ENCODE measurements at regions not wholly inside any gene's neighbourhood (a gene's known extent, or its start where the extent isn't known, plus 50 kb on each side); places are given as distances from the start of the nearest gene placed in this dataset.

DNA sequence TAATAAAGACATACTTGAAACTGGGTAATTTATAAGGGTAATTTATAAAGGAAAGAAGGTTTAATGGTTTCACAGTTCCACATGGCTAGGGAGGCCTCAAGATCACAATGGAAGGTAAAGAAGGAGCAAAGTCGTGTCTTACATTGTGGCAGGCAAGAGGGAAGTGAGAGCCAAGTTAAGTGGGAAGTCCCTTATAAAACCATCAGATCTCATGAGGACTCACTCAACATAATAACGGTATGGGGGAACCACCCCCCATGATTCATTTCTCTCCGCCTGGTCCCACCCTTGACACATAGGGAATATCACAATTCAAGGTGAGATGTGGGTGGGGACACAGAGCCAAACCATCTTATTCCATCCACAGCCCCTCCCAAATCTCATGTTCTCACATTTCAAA, 76.8 kb upstream of the ZNF678 start:
- H4K20me1 ChIP-seq (replicated peaks; ENCODE audit: control insufficient read depth, extremely low read depth, insufficient read depth, low read length) = no peaks in the 10 kb centered on the region
- POLR2A ChIA-PET = no interaction called here
- no peak overlapping the region for H3K9ac ChIP-seq (replicated peaks; ENCODE audit: extremely low read depth, insufficient read depth, low read length)
- dilution Hi-C loops (cut with MboI; ENCODE audit: extremely low pct_ligation_motif_present, low sequenced_read_pairs) (no loop called here), intact Hi-C loops (cut with micrococcal nuclease) (loop anchor here (10.0 kb wide), 1 partner anchor 148 kb away; no protein-coding TSS in a partner anchor)
- H2AFZ ChIP-seq (ENCODE audit: low read depth, low read length) = no peak overlapping the region
- DNase-seq (ENCODE audit: low read depth, low spot score) = no peak
- H3K27ac ChIP-seq (ENCODE audit: insufficient read depth, low read depth, low read length) = no peak overlapping the region
- peaks cover 0 to 25% of the 10 kb centered on the region in 2 experiments for H3K27me3 ChIP-seq (ENCODE audit: control insufficient read depth in 2 of 2, insufficient read depth in 2 of 2, low read length in 2 of 2)
- H3K9me3 ChIP-seq (replicated peaks; ENCODE audit: control insufficient read depth, insufficient read depth, low read length) = no peaks in the 10 kb centered on the region
- no peaks in the 10 kb centered on the region for H3K4me1 ChIP-seq (ENCODE audit: control insufficient read depth, extremely low read depth, insufficient read depth, low read length)
- no peaks in the 10 kb centered on the region for H3K9me1 ChIP-seq (replicated peaks; ENCODE audit: control insufficient read depth, extremely low read depth, insufficient read depth, low read length)
- no peaks in the 10 kb centered on the region for H3K36me3 ChIP-seq (ENCODE audit: control insufficient read depth in 2 of 2, extremely low read depth in 1 of 2, insufficient read depth in 2 of 2, low read length in 2 of 2)
- FAIRE-seq = no peak
- CTCF ChIA-PET = interaction anchor here (1.0 kb wide), 1 partner anchor 461 kb away, joined by 3 read pairs; the partner anchor contains the start of gene WNT9A
- TF ChIP-seq MYC (IDR thresholded peaks at IDR 0.05; ENCODE audit: low read depth, low read length) = no peak
- no peak for TF ChIP-seq POLR2A (IDR thresholded peaks at IDR 0.05; ENCODE audit: low read depth, low read length)
- TF ChIP-seq, protein P1, sequence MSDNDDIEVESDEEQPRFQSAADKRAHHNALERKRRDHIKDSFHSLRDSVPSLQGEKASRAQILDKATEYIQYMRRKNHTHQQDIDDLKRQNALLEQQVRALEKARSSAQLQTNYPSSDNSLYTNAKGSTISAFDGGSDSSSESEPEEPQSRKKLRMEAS (IDR thresholded peaks at IDR 0.05; ENCODE audit: insufficient read depth, insufficient read length) = no peak
- TF ChIP-seq FOS (IDR thresholded peaks at IDR 0.05; ENCODE audit: borderline replicate concordance, insufficient read depth, low read length) = no peak
- TF ChIP-seq JUN (IDR thresholded peaks at IDR 0.05; ENCODE audit: borderline replicate concordance, insufficient read depth, insufficient read length, low read depth) = no peak
- TF ChIP-seq EZH2 (IDR thresholded peaks at IDR 0.05; ENCODE audit: borderline replicate concordance, low read depth, low read length, severe bottlenecking) = no peak
- no peak for TF ChIP-seq GATA2 (IDR thresholded peaks at IDR 0.05; ENCODE audit: insufficient read depth, insufficient read length, low read depth, low read length)
- TF ChIP-seq POLR2AphosphoS5 (IDR thresholded peaks at IDR 0.05; ENCODE audit: insufficient read depth, low read depth, low read length) = no peak
- TF ChIP-seq, protein P2, sequence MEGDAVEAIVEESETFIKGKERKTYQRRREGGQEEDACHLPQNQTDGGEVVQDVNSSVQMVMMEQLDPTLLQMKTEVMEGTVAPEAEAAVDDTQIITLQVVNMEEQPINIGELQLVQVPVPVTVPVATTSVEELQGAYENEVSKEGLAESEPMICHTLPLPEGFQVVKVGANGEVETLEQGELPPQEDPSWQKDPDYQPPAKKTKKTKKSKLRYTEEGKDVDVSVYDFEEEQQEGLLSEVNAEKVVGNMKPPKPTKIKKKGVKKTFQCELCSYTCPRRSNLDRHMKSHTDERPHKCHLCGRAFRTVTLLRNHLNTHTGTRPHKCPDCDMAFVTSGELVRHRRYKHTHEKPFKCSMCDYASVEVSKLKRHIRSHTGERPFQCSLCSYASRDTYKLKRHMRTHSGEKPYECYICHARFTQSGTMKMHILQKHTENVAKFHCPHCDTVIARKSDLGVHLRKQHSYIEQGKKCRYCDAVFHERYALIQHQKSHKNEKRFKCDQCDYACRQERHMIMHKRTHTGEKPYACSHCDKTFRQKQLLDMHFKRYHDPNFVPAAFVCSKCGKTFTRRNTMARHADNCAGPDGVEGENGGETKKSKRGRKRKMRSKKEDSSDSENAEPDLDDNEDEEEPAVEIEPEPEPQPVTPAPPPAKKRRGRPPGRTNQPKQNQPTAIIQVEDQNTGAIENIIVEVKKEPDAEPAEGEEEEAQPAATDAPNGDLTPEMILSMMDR (IDR thresholded peaks at IDR 0.05; ENCODE audit: extremely low read depth in 1 of 2, insufficient read depth in 1 of 2, low read depth in 1 of 2, low read length in 2 of 2) = no peak
- no peaks in the 10 kb centered on the region for H3K79me2 ChIP-seq (ENCODE audit: control insufficient read depth, insufficient read depth, low read length)
- H3K4me2 ChIP-seq (ENCODE audit: insufficient read depth, low read length) = no peak overlapping the region
- H3K4me3 ChIP-seq (replicated peaks in 1 of 3; ENCODE audit: insufficient read depth in 1 of 3, low read depth in 1 of 3, low read length in 3 of 3) = no peak overlapping the region
- BruUV-seq (replicated peaks) = no TSS peak

Measured in endothelial cell of umbilical vein (primary cell).